Esophagus squamous epithelium (tissue), 4 donors: ENCODE measurements at regions not wholly inside any gene's neighbourhood (a gene's known extent, or its start where the extent isn't known, plus 50 kb on each side); places are given as distances from the start of the nearest gene placed in this dataset.

Source experiments
- POLR2A ChIP-seq, 4 donors: fragments of 450-650 bp; IDR thresholded peaks; one replicate each; pipeline ENCODE4 v1.6.1; 2017; ENCODE audit warnings: antibody characterized with exemption in 4 of 4, mild to moderate bottlenecking in 4 of 4, moderate library complexity in 3 of 4
- TF ChIP-seq, protein P1 (sequence below), 6 experiments: fragments of 450-650 bp in 4 of 6; fragments of 200-600 bp in 2 of 6; sonication (generic) in 2 of 6; IDR thresholded peaks; one replicate each; pipeline ENCODE4 v1.5.1; 2016 to 2019; ENCODE audit warnings: antibody characterized with exemption in 6 of 6, mild to moderate bottlenecking in 4 of 6, moderate library complexity in 4 of 6

DNA sequence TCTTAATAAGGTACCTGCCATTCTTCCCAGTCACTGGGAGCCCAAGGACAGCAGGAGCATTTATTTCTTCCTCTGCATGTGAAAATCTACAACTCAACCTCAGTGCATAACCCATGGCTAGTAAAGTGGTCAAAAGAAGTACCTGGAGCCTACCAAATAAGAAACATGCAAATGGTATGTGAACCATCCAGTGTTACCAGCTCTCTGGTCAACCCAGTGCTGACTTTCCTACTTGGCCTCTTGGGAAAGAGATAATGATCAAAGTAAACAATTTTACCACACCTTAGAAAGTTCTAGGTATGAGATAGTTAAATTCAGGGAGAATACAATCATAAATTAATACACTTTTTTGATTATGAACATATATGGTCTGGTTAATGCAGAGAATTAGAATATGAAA, 325.6 kb downstream of the ENC1 start:
- TF ChIP-seq, protein P1, sequence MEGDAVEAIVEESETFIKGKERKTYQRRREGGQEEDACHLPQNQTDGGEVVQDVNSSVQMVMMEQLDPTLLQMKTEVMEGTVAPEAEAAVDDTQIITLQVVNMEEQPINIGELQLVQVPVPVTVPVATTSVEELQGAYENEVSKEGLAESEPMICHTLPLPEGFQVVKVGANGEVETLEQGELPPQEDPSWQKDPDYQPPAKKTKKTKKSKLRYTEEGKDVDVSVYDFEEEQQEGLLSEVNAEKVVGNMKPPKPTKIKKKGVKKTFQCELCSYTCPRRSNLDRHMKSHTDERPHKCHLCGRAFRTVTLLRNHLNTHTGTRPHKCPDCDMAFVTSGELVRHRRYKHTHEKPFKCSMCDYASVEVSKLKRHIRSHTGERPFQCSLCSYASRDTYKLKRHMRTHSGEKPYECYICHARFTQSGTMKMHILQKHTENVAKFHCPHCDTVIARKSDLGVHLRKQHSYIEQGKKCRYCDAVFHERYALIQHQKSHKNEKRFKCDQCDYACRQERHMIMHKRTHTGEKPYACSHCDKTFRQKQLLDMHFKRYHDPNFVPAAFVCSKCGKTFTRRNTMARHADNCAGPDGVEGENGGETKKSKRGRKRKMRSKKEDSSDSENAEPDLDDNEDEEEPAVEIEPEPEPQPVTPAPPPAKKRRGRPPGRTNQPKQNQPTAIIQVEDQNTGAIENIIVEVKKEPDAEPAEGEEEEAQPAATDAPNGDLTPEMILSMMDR (IDR thresholded peaks at IDR 0.05): no peak
- TF ChIP-seq POLR2A (IDR thresholded peaks at IDR 0.05): no peak
